ENCODE measurements at regions not wholly inside any gene's neighbourhood (a gene's known extent, or its start where the extent isn't known, plus 50 kb on each side); places are given as distances from the start of the nearest gene placed in this dataset.

DNA sequence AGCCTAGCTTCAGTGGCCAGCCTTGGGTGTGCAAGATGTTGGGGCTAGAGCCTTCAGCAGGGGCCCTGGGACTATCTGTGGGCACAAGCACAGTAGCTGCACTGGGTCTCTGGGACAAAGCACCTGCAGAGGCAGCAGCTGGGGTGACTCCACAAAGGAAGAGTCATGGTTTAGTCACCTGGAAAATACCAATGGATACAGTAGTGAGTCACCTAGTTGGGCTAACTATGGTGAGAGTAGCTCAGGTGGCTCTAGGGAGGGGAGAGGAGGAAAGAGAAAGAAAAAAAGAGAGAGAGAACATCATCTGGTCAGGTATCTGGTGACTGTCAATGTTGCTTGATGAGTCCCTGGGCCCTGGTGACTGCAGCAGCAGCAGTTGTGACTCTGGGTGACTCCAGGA, 72.9 kb upstream of the SPIN4 start:
- Histone ChIP-seq H3K9me3 (no peaks in the 10 kb centered on the region; the same call in 2 of the 3 replicates), H3K4me1 (no peaks in the 10 kb centered on the region), H3K4me2 (no peak overlapping the region), H3K27ac (no peak overlapping the region), H3K4me3 (no peak overlapping the region)
- ChIA-PET POLR2A (no interaction called here), CTCF (no interaction called here)
- no peak for ATAC-seq
- no peak for FAIRE-seq
- TF ChIP-seq ESRRA (IDR thresholded peaks at IDR 0.05; ENCODE audit: borderline replicate concordance, low read length) (no peak), SMC3 (IDR thresholded peaks at IDR 0.05) (no peak), KDM1A (IDR thresholded peaks at IDR 0.05; ENCODE audit: low read depth) (no peak), BCL3 (IDR thresholded peaks at IDR 0.05) (no peak), JUN (IDR thresholded peaks at IDR 0.05) (no peak), BHLHE40 (IDR thresholded peaks at IDR 0.05; ENCODE audit: low read depth, low read length) (no peak), EP300 (IDR thresholded peaks at IDR 0.05) (no peak), RNF2 (IDR thresholded peaks at IDR 0.05; ENCODE audit: borderline replicate concordance, low read depth) (no peak), CTCF (IDR thresholded peaks at IDR 0.05) (no peak), MYC (IDR thresholded peaks at IDR 0.05; ENCODE audit: borderline replicate concordance, low read length) (no peak), RCOR1 (IDR thresholded peaks at IDR 0.05; ENCODE audit: low read depth, low read length) (no peak), FOSB (CRISPR knock-in tag; IDR thresholded peaks at IDR 0.05) (no peak), FOXS1 (CRISPR knock-in tag; IDR thresholded peaks at IDR 0.05) (no peak), NFE2L2 (conservative IDR thresholded peaks at IDR 0.05; ENCODE audit: low read length) (no peak), HES2 (IDR thresholded peaks at IDR 0.05) (no peak)
- no peak for DNase-seq (ENCODE audit: low read depth in 1 of 2, low spot score in 1 of 2)

- DNase-seq (ENCODE audit: low read depth in 1 of 2, low spot score in 1 of 2) = no peak
- Histone ChIP-seq H3K4me2 (no peak overlapping the region), H3K4me1 (no peaks in the 10 kb centered on the region), H3K27ac (no peak overlapping the region), H3K4me3 (no peak overlapping the region), H3K9me3 (no peaks in the 10 kb centered on the region)
- ChIA-PET CTCF (interaction anchor here (1.0 kb wide), 1 partner anchor 43 kb away, joined by 3 read pairs; no protein-coding TSS in a partner anchor), POLR2A (no interaction called here)
- TF ChIP-seq CHD4 (IDR thresholded peaks at IDR 0.05; ENCODE audit: borderline replicate concordance) (no peak), KDM1A (IDR thresholded peaks at IDR 0.05; ENCODE audit: low read depth) (no peak), EHMT2 (IDR thresholded peaks at IDR 0.05; ENCODE audit: low read depth) (no peak), HOXA7 (CRISPR knock-in tag; IDR thresholded peaks at IDR 0.05) (no peak), HDAC2 (IDR thresholded peaks at IDR 0.05) (no peak), JUNB (IDR thresholded peaks at IDR 0.05) (no peak), FOSL2 (IDR thresholded peaks at IDR 0.05) (no peak), FOSL2 (CRISPR knock-in tag; IDR thresholded peaks at IDR 0.05) (no peak), USF2 (IDR thresholded peaks at IDR 0.05) (no peak), EP300 (IDR thresholded peaks at IDR 0.05) (no peak), FOXS1 (CRISPR knock-in tag; IDR thresholded peaks at IDR 0.05) (no peak), RCOR1 (IDR thresholded peaks at IDR 0.05; ENCODE audit: low read depth, low read length) (no peak), POLR2AphosphoS2 (conservative IDR thresholded peaks at IDR 0.05; ENCODE audit: low read length) (no peak)
- TF ChIP-seq, protein P1, sequence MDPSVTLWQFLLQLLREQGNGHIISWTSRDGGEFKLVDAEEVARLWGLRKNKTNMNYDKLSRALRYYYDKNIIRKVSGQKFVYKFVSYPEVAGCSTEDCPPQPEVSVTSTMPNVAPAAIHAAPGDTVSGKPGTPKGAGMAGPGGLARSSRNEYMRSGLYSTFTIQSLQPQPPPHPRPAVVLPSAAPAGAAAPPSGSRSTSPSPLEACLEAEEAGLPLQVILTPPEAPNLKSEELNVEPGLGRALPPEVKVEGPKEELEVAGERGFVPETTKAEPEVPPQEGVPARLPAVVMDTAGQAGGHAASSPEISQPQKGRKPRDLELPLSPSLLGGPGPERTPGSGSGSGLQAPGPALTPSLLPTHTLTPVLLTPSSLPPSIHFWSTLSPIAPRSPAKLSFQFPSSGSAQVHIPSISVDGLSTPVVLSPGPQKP (IDR thresholded peaks at IDR 0.05; ENCODE audit: low read depth, low read length) = no peak
- no peak for FAIRE-seq
- no peak for ATAC-seq
Observed at GRCh38 chrX:63421411-63421810, 70.3 kb upstream of the SPIN4 start.
